ENCODE measurements at regions not wholly inside any gene's neighbourhood (a gene's known extent, or its start where the extent isn't known, plus 50 kb on each side); places are given as distances from the start of the nearest gene placed in this dataset.

DNA sequence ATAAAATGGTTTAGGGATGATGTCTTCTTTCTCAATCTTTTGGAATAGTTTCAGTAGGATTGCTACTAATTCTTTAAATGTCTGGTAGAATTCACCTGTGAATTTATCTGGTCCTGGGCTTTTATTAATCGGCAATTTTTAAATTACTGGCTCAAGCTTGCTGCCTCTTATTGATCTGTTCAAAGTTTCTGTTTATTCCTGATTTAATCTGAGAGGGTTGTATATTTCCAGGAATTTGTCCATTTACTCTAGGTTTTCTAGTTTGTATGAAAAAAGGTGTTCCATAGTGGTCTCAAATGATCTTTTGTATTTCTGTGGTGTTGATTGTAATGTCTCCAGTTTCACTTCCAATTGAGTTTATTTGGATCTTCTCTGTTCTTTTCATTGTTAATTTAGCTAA is 617.8 kb downstream of the LTN1 start:
- DNase-seq (ENCODE audit: low read depth), result no peak
- no peak overlapping the region for H3K4me3 ChIP-seq (ENCODE audit: low read depth, low read length)
- TF ChIP-seq, protein P1, sequence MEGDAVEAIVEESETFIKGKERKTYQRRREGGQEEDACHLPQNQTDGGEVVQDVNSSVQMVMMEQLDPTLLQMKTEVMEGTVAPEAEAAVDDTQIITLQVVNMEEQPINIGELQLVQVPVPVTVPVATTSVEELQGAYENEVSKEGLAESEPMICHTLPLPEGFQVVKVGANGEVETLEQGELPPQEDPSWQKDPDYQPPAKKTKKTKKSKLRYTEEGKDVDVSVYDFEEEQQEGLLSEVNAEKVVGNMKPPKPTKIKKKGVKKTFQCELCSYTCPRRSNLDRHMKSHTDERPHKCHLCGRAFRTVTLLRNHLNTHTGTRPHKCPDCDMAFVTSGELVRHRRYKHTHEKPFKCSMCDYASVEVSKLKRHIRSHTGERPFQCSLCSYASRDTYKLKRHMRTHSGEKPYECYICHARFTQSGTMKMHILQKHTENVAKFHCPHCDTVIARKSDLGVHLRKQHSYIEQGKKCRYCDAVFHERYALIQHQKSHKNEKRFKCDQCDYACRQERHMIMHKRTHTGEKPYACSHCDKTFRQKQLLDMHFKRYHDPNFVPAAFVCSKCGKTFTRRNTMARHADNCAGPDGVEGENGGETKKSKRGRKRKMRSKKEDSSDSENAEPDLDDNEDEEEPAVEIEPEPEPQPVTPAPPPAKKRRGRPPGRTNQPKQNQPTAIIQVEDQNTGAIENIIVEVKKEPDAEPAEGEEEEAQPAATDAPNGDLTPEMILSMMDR (IDR thresholded peaks at IDR 0.05; ENCODE audit: low read depth, low read length), result no peak
- TF ChIP-seq MYC (IDR thresholded peaks at IDR 0.05; ENCODE audit: low read depth, low read length) (no peak), POLR2A (IDR thresholded peaks at IDR 0.05; ENCODE audit: extremely low read depth, insufficient read length) (no peak)
- TF ChIP-seq, protein P2, sequence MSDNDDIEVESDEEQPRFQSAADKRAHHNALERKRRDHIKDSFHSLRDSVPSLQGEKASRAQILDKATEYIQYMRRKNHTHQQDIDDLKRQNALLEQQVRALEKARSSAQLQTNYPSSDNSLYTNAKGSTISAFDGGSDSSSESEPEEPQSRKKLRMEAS (IDR thresholded peaks at IDR 0.05; ENCODE audit: low read depth, low read length), result no peak

DNA sequence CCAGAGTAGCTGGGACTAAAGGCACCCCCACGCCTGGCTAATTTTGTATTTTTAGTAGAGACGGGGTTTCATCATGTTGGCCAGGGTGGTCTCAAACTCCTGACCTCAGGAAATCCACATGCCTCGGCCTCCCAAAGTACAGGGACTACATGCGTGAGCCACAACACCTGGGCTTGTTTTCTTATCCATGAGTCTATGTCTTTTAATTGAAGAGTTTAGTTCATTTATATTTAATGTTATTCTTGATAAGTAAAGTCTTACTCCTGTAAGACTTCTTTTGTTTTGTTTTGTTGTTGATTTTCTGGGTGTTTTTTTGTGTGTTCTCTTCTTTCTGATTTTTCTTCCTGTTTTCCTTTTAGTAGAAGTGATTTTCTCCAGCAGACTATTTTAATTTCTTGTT is 621.0 kb downstream of the LTN1 start:
- TF ChIP-seq POLR2A (IDR thresholded peaks at IDR 0.05; ENCODE audit: extremely low read depth, insufficient read length) (no peak), MYC (IDR thresholded peaks at IDR 0.05; ENCODE audit: low read depth, low read length) (no peak)
- TF ChIP-seq, protein P2 (IDR thresholded peaks at IDR 0.05; ENCODE audit: low read depth, low read length), result no peak
- TF ChIP-seq, protein P1 (IDR thresholded peaks at IDR 0.05; ENCODE audit: low read depth, low read length), result no peak
- no peak overlapping the region for H3K4me3 ChIP-seq (ENCODE audit: low read depth, low read length)
- no peak for DNase-seq (ENCODE audit: low read depth)

DNA sequence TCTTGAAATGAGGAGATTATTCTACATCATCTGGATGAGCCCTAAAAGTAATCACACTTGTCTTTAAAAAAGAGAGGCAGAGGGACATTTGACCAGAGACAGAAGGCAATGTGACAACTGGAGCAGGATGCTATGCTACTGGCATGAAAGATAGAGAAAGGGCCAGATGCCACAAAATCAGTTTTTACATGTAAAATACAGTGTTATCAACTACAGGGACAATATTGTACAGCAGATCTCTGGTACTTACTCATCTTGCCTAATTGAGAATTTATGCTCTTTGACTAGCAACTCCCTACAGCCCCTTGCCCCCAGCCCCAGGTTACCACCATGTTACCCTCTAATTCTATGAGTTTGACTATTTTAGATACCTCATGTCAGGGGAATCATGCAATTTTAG is 633.4 kb downstream of the LTN1 start:
- no peak overlapping the region for H3K4me3 ChIP-seq (ENCODE audit: low read depth, low read length)
- TF ChIP-seq POLR2A (IDR thresholded peaks at IDR 0.05; ENCODE audit: extremely low read depth, insufficient read length) (no peak), MYC (IDR thresholded peaks at IDR 0.05; ENCODE audit: low read depth, low read length) (no peak)
- TF ChIP-seq, protein P1 (IDR thresholded peaks at IDR 0.05; ENCODE audit: low read depth, low read length), result no peak
- TF ChIP-seq, protein P2 (IDR thresholded peaks at IDR 0.05; ENCODE audit: low read depth, low read length), result no peak
- DNase-seq (ENCODE audit: low read depth), result no peak

DNA sequence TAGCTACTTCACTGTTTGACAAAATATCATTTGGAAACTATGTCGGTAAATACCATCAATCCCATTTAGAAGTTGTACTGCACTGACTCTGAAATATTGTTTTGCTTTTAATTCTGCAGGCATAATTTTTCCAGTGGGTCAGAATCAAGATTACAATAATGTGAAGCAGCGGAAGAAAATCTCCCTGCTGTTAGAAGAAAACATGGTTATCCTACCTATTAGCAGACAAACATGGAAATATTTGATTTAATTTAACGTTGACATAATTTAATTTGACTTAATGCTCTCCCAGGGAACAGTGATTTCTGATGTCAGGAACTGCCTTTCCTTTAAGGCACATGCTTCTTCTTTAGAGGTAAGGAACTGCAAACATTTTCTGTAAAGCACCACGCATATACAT is 634.0 kb downstream of the LTN1 start:
- TF ChIP-seq, protein P2 (IDR thresholded peaks at IDR 0.05; ENCODE audit: low read depth, low read length), result no peak
- TF ChIP-seq POLR2A (IDR thresholded peaks at IDR 0.05; ENCODE audit: extremely low read depth, insufficient read length) (no peak), MYC (IDR thresholded peaks at IDR 0.05; ENCODE audit: low read depth, low read length) (no peak)
- TF ChIP-seq, protein P1 (IDR thresholded peaks at IDR 0.05; ENCODE audit: low read depth, low read length), result no peak
- DNase-seq (ENCODE audit: low read depth), result no peak

DNA sequence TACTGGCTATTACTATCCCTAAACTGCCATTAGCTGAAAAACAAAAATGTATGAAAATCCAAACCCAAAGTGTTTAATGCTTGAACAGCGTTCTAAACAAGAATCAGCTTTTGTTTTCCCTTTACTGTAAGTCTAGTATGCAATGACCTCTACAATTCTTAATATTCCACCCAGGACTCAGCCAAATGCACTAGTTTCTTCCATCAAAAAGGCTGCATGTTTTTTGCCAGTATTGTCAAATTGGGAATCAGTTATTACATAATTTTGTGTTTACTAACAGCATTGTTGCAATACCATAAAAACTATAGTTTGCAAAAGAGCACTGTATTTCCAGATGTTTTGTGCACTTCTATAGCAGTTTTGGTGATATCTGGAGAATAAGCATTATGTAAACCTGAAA is 634.5 kb downstream of the LTN1 start:
- TF ChIP-seq POLR2A (IDR thresholded peaks at IDR 0.05; ENCODE audit: extremely low read depth, insufficient read length) (no peak), MYC (IDR thresholded peaks at IDR 0.05; ENCODE audit: low read depth, low read length) (no peak)
- TF ChIP-seq, protein P2 (IDR thresholded peaks at IDR 0.05; ENCODE audit: low read depth, low read length), result no peak
- TF ChIP-seq, protein P1 (IDR thresholded peaks at IDR 0.05; ENCODE audit: low read depth, low read length), result no peak

More for the DNA sequence above, 634.0 kb downstream of the LTN1 start:
- no peak overlapping the region for H3K4me3 ChIP-seq (ENCODE audit: low read depth, low read length)

DNA sequence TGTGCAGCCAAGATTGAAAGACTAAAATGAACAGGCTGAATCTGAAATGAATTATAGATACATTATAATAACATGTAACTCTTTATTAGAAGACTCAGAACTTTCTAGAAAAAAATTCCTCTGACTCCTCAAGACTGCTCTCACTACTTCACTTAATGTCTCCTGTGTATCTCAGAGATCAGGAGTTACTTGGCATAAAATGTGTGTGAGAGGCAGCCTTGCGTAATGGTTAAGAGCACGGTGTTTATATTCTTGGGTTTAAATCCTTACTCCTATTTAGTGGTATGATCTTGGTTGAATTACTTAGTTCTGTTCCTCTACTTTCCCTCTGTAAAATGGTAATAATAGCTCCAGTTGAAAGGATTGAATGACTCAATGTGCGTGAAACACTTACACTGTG is 634.9 kb downstream of the LTN1 start:
- DNase-seq (ENCODE audit: low read depth), result no peak
- H3K4me3 ChIP-seq (ENCODE audit: low read depth, low read length), result no peak overlapping the region
- TF ChIP-seq, protein P1 (IDR thresholded peaks at IDR 0.05; ENCODE audit: low read depth, low read length), result no peak
- TF ChIP-seq POLR2A (IDR thresholded peaks at IDR 0.05; ENCODE audit: extremely low read depth, insufficient read length) (no peak), MYC (IDR thresholded peaks at IDR 0.05; ENCODE audit: low read depth, low read length) (no peak)
- TF ChIP-seq, protein P2 (IDR thresholded peaks at IDR 0.05; ENCODE audit: low read depth, low read length), result no peak

More for the DNA sequence above, 634.5 kb downstream of the LTN1 start:
- no peak overlapping the region for H3K4me3 ChIP-seq (ENCODE audit: low read depth, low read length)
- DNase-seq (ENCODE audit: low read depth), result no peak

Data from NB4 (cell line).